ENCODE measurements at regions not wholly inside any gene's neighbourhood (a gene's known extent, or its start where the extent isn't known, plus 50 kb on each side); places are given as distances from the start of the nearest gene placed in this dataset.

DNA sequence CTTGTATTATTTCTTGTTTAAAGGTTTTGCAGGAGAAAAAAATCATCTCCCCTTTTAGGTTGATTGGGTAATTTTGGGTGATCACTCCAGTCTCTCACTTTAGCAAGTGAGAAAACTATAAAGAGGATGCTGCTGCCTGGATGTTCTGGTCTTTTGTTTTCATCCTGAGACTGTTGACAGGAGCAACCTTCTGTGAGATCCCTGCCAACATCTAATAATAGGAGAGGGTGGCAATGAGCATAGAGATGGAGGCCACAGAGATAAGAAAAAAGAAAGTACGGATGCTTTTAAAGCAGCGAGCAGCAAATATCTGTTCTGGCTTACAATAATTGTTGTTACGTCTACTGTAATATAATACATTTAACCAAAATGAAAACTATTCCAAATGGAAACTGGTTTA lies 293.6 kb upstream of the MTNR1B start:
- DNase-seq, result no peak

DNA sequence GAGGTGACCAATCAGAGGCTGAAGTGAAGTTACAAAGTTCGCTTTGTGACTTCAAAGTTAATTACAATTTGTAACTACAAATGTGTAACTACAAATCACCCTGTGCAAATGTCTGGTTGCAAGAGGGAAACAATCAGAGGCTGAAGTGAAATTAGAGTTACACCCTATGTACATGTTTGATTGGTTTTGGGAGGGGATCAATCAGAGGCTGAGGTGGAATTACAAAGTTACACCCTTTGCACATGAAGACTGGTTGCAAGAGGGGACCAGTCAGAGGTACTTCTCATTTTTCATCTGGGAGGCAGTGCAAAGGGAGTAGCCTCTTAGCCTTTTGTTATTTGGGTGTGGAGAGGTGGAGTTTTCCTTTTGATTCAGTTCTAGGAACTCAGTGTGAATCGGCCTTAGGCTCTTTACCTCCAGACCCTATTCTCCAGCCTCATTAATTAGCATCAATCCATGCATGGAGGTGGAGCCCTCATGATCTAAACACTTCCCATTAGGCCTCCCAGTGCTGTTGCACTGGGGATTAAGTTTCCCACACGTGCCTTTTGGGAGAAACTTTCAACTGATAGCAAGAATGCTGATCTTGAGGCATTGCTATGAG lies 291.3 kb upstream of the MTNR1B start:
- no peak for DNase-seq

DNA sequence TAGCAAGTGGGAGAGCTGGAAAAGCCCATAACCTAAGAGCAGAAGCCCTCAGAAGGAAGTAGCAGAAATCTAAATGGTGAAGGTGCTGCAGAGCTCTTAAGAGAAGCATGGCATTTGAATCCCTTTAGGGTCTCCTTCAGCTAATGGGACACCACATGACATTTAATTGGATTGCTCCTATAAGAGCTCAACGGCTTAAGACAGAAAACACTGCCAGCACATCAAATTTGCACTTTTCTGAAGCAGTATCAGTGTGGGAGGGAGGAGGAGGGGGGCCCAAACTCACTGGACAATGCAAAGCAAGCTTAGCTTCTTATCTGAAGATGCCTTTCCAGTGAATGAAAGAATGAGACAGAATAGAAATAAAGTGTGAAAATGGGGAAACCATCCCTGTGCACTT lies 287.9 kb upstream of the MTNR1B start:
- no peak for DNase-seq

DNA sequence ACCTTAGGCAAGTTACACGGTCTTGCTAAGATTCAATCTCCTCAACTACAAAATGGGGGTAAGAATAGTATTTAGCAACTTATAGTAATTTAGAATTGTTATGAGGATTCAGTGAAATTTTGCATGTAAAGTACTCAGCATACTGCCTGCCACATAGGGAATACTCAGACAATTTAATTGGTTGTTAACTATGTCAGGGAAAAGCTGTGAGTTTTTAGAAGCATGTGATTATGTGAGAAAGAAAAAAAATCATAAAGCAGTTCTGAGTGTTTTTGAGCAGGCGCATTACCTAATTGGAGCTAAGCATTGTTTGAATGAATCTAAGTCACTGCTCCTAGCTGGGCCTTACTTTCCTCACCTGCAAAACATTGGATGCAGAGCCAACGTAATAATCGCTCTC lies 287.3 kb upstream of the MTNR1B start:
- DNase-seq, result no peak

DNA sequence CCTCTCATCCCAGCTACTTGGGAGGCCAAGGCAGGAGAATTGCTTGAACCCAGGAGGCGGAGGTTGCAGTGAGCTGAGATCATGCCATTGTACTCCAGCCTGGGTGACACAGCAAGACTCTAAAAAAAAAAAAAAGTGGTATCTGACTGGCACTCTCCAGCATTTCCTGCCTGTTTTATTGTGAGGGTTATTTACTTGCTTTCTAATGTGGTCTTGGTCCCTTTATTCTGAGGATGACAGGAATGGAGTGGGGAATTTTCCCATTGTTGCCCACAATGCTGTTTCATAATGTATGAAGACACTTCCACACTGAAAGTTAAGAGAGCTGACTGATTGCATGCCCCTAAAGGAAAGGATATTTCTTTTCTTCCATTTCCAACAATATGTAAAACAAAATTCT lies 286.5 kb upstream of the MTNR1B start:
- DNase-seq, result no peak

DNA sequence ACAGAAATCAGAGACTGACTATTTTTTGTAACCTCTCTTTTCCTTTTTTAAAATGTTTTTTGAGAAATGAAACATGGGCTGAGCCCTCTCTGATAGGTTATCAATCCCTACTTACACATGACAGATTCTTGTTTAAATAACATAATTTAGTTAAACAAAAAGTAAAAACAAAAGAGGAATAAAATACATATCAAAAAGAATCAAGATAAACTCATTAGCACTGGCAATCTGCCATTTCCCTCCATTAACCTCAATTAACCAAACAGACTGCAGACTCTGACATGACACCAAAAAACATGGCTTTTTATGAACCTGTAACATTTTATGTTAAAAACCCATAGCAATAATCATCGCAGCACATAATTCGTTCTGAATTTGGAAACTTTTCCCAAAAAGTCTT lies 284.4 kb upstream of the MTNR1B start:
- DNase-seq, result no peak

DNA sequence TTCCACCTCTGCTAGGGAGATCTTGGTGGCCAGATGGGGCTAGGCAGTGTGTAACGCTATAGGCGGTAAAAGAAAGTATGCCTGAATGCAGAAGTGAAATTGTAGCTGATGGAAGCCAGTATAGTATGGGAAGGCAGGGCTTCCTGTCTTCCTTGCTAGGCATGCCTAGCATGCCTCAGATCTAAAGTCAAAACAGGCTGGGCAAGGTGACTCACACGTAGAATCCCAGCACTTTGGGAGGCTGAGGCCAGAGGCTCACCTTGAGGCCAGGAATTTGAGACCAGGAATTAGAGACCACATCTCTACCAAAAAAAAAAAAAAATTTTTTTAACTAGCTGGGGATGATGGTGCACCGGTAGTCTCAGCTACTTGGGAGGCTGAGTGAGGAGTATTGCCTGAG lies 281.7 kb upstream of the MTNR1B start:
- no peak for DNase-seq

DNA sequence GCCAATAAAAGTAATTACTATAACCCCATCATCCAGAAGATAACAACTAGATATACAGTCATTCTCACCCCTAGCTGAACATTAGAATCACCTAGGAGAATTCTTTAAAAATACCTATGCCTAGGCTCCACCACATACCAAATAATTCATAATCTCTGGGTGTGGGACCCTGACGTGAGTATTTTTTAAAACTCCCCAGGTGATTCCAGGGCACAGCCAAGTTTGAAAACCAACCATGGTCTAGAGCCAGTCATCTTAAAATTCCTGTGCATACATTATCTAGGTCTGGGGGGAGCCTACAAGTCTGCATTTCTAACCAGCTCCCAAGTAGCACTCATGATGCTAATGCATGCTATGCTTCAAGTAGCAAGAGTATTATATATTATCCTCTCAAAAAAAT lies 281.0 kb upstream of the MTNR1B start:
- DNase-seq, result no peak

DNA sequence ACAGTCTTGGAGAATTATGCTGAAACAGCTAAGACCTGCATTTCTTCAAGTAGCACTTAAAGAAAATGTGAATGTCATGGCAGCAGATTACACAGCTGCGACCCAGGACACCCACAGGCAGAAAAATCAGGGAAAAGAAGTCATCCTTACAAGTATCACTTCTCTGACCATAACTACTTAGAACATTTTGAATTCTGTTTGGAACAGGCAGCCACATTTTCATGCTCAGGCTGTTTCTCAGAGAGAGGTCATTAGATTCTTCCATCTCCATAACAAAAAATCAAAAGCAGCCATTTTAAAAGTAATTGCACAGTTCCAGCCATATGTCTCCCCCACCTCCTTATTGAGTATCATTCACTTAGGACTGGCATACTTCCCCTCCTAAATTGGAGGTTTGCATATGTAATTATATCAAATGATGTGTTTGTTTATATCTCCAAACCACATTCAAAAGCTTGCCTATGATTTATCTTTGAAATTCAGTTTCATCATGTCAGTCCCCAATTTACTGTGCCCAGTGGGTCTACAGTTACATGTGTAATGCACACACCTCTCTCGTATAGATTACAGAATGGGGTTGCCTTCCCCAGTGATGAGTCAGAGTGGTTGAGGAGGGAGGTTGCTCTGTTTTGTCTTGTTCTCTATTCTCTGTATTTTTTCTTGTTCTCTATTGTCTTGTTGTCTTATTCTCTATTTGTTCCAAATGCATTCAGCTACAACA lies 276.5 kb upstream of the MTNR1B start:
- DNase-seq, result no peak

DNA sequence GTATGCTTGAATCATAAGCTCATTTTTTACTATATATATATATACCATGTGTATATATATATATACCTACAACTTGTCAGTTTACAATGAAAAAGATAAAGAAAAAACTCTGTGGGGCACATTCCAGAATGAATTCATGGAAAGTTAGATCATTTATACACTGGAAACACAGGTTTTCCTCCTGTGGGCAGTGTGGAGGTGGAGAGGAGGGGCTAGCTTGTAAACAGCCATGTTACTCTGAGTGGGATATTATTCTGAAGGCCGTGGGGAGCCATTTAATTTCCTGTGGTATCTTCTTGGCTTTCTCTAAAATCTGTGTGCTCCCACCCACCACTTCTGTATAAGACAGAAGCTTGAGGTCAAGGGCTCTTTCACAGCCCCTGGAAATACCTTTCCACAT lies 273.4 kb upstream of the MTNR1B start:
- DNase-seq, result no peak

DNA sequence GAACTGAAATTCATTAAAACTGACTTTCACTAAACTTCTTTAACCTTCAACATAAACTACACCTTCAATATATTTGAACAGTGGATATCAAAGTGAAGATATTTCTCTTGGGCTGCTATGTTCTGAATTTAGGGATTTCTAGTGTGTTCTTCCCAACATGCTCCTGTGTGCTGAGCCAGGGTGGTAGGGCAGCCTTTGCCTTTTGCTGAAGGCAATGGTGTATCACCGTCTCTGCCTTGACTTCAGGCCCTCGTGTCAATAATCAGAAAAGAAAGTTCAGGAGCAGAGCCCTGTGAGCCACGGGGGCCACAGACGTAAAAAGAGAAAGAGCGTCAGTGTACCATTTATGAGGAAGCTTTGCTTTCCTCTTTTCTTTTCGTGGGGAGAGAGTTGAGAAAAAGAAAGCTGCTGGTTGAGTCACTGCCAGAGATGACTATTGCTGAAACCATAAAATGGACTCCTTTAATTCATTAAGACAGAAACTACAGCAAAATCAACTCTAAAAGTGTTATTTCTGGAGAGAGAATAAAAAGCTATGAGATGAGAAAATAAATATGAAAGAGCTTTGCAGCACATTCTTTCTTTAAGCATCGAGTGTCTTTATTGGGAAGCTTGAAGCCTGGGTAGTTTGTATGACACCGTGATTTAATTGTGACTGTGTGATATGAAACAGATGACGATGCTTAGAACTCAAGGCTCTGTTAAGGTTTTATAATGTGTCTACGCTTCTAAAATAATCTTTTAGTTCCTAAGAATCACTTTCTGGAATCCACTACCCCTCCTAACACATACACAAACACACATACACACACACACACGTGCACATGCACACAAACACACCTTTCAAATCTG lies 271.8 kb upstream of the MTNR1B start:
- no peak for DNase-seq

DNA sequence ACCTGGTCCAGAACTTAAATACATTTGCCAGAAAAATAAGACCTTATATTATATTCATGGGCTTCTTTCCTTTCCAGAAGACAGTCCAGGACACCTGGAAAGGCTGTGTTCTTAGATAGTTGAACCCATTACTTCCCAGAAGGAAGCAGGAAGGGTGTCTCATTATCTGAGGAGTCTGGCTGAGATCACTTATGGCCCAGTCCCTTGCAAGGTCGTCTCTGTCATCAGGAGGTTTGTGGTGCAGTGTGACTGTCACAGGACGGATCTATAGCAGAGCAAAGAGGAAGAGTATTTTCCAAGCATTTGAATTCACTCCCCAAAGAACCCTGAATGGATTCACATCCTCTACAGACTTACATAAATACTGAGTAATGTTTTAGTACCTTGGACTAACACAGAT lies 270.7 kb upstream of the MTNR1B start:
- DNase-seq, result no peak

DNA sequence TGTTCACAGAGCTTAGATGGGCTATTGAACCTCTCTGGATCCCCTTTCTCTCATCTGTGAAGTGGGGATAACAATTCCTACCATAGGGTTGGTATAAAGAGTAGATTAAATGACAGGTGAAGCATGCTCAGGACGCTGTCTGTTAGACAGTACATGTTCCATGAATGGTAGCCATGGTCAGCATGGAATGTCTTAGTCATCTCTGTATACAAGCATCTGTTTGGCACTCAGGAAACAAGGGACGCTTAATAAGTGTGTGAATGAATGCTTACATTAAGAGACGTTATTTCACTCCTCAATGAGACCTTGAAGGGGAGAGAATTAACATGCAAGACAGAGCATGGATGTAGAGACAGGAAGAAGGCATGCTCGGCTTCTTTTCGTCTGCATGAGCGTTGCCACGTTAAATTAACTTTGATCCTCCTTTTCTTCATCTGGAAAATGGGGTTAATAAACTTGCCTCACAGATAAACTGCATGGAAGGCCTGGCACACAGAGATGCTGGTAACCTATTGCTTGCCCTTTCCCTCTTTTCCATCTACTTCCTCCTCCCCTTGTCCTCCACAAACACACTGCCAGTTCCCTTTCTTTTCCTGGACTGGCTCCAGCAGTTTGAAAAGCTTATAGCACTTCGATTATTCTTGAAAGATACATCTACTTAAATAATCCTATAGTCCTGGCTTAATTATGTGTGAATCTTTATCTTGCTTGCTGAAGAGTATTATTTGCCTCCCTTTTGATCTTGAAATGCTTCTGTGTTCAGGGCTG lies 267.2 kb upstream of the MTNR1B start:
- no peak for DNase-seq

DNA sequence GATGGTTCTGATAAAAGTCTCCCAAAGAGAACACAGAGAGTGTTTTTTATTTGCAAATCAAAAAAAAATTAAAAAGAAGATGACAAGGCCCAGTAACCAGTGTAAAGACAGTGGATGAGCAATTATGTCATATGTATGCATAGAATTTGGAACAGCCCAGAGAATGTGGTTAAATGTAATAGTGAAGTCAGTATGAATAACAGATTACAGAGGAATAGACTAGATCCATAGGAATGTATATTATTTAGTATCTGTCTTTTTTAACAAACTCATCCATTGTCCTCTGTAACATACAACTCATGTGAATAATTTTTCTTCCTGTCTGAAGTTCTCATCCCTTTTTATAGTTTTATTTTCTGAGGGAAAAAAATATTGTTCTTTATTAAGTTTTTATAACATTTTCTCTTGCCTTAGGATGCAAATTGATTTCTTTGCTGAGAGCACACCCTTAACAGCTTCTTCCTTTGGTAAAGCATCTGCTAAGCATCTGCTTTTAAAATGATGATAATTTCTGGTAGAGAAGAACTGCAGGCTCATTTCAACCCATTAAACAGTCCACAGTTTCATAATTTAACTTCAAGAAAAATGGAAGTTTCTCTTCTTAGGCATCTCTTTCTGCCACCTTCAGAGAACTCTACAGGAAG lies 266.5 kb upstream of the MTNR1B start:
- no peak for DNase-seq

DNA sequence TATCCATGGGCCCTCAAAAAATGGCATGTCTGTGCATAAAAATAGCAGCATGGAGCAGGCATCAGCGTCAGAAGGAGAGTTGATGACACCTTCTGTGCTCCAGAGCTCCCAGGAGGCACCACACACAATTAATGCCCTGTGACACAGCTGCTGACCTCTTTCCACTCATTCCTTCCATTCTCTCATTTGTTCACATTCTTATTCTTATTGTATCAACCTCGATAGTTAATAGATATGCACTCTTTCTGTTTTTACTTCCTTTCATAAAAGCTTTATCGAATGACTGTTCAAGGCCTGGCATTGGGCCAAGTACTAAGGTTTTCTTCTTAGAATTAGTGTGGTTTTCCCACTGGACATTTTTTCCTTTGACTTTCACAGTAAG lies 266.0 kb upstream of the MTNR1B start:
- DNase-seq, result no peak

DNA sequence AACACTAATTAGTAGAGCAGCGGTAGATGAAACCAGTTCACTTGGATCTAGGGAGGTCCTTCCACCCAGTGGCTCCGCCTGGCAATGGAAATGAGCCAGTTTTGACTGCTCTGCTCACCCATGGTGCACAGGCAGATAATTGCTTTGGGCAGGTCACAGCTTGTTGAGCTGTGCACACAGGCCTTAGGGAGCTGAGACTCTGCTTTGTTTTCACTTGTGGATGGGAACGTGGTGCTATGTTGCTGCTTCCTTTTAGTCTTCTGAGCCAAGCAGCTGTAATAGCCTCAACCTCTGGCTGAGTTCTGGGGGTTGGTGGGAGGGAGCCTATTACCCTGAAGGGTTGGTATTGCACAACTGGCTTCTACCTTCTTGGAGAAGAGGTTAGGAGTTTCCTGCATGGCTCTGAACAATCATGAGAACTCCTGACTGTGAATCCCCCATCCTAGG lies 262.3 kb upstream of the MTNR1B start:
- peak; percentile 49 for DNase-seq

DNA sequence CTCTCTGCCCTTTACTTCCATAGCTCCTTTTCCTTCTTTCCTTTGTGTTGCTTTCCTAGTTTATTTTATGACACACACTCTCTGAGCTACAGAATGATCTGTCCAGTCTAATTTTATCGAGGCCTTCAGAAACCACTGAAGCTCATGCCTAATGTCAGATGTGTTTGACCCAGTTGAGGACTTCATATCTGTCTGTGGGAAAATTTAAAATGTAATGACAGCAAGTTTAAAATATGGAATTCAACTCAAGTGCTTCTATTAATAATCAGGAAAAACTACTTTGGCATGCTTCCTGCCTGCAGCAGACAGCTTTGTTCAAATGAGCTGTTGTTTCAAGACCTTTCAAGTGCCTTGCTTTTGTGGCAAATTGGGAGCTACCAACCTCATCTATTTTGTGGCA lies 261.8 kb upstream of the MTNR1B start:
- no peak for DNase-seq

DNA sequence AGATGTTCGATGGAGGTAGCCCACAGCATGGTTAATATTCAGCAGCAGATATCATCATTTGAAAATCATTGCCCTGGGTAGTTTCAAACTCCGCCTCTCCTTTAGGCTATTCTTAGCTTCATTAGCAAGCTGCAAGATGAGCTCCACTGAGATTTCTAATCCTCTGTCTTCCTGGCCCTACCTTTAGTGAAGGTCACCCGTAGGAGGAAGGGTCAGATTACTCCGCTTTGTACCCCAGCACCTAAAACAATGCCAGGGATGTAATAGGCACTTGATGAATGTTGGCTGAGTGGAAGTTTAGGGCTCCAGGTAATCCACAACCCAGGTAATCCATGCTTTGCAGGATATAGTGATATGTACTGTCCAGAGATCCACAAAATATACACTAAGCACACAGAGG lies 260.1 kb upstream of the MTNR1B start:
- DNase-seq, result no peak

DNA sequence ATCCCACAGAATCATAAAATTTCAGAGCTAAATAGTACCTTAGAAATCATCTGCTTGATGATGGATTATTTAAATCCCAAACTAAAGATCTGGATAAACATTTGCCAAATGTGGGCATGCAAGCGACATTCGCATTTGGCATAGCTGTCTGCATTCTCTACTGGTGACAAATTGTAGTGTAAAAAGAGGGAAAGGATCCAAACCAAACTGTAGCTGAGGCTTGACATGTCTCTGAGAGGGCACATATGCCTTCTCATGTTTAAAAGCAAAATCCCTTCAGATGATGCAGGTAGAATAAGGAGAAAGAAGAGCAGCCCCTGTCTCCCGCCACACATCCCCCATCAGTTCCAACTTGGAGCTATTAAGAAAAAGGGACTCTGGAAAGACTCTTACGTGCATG lies 257.5 kb upstream of the MTNR1B start:
- no peak for DNase-seq

DNA sequence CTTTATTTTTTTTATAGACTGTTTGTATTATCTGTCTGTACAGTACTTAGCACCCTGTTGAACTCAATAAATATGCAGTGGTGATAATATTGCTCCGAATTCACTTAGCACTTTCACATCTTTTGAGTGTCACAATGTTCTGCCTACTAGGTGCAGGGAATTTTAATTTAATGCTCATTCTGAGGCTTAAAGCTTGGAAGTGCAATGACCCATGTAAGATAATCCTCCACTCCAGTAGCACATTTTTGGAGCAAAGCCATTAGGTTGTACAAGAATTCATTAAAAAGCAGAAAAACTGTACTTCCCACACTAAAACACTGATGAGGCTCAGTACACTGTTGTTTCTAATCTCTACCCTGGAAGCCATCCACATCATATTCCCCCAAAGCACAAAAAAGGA lies 255.3 kb upstream of the MTNR1B start:
- no peak for DNase-seq

DNA sequence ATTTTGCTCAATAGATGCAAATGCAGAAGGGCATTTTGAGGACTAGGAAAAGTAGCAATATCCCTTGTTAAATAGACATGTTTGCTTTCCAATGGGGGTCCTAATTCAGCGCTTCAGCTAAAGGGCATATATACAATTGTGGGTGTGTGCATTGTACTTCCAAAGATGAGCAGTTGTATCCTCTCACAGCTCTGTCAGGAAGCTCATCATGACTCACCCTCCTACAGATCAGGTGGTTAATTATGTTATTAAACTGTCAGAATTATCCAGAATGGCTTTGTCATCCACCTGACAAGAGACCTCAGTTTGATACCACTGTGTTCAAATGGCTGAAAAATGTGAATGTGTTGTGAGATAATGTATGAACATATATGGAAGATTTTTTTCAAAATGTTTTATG lies 252.2 kb upstream of the MTNR1B start:
- DNase-seq, result no peak

DNA sequence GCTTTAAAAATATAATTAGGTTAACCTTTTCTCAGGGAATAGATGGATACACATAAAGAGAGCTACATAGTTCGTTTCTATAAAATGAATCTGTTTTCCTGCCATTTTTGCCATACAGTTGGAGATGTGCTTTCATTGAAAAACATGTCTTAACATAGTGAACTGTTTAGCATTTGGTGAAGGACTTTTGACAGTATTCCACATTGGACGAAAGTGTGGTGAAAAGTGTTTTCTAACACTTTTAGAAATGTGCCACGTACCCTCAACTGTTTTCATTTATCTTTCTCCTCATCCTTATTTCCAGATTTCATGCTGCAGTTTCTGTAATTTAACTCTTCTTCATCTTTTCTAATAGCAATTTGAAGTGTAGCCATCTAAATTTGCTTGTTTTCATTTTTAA lies 249.1 kb upstream of the MTNR1B start:
- DNase-seq, result no peak

DNA sequence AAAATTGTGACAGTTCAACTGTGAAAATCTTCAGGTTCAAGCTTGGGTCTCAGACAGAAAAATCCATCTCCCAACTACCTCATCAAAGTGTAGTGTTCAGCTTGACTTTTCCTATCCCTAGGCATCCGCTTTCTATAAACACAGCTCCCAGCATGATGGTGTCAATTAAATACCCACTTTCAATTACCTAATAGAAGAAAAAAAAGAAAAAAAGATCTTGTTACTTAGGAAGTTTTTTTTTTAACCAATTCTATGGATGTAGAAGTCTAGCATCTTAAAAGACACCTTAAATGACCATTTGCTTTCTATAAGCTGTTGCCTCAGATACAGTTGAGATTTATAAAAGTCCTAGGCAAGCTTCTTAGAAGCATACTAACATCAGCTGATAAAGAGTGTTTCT lies 244.1 kb upstream of the MTNR1B start:
- no peak for DNase-seq

Measured in NCI-H1436 (cell line).